RWPE2 (cell line): ENCODE measurements at regions not wholly inside any gene's neighbourhood (a gene's known extent, or its start where the extent isn't known, plus 50 kb on each side); places are given as distances from the start of the nearest gene placed in this dataset.

Source experiments
- ATAC-seq: fragments of 200-7000 bp; cut with Tn5 transposase; 3 replicates; pipeline ENCODE4 v1.9.1; 2021; ENCODE audit warnings: low read depth
- DNase-seq: peaks from one replicate; pipeline ENCODE4 v3.0.0-alpha.2; 2020; ENCODE audit warnings: low spot score
- H3K27ac ChIP-seq: fragments of 450-650 bp; 2 replicates; pipeline ENCODE4 v1.5.1; 2017; ENCODE audit warnings: mild to moderate bottlenecking; ENCODE audit not compliant: poor library complexity, severe bottlenecking
- H3K27me3 ChIP-seq: fragments of 250-450 bp; sonication (Bioruptor Pico); 2 replicates; pipeline ENCODE4 v1.5.1; 2021; ENCODE audit warnings: mild to moderate bottlenecking, moderate library complexity; ENCODE audit not compliant: insufficient read depth, poor library complexity, severe bottlenecking
- H3K36me3 ChIP-seq: fragments of 250-450 bp; sonication (Bioruptor Pico); 2 replicates; pipeline ENCODE4 v1.5.1; 2020; ENCODE audit warnings: low read depth, mild to moderate bottlenecking, moderate library complexity
- H3K4me1 ChIP-seq: fragments of 250-450 bp; sonication (Bioruptor Pico); 2 replicates; pipeline ENCODE4 v1.5.1; 2021; ENCODE audit warnings: mild to moderate bottlenecking, moderate library complexity; ENCODE audit not compliant: insufficient read depth, poor library complexity, severe bottlenecking
- H3K4me3 ChIP-seq: fragments of 250-450 bp; sonication (Bioruptor Pico); 2 replicates; pipeline ENCODE4 v1.5.1; 2021; ENCODE audit warnings: mild to moderate bottlenecking, moderate library complexity; ENCODE audit not compliant: severe bottlenecking
- H3K9me3 ChIP-seq: fragments of 250-450 bp; sonication (Bioruptor Pico); 2 replicates; pipeline ENCODE4 v1.5.1; 2021; ENCODE audit warnings: mild to moderate bottlenecking, moderate library complexity; ENCODE audit not compliant: severe bottlenecking
- CTCF ChIP-seq: fragments of 450-650 bp; IDR thresholded peaks from one replicate; pipeline ENCODE4 v1.5.1; 2017; ENCODE audit warnings: mild to moderate bottlenecking, moderate library complexity; ENCODE audit not compliant: poor library complexity, severe bottlenecking

- no peak for TF ChIP-seq CTCF
- Histone ChIP-seq H3K27ac (no peak overlapping the region), H3K4me3 (no peak overlapping the region), H3K36me3 (no peaks in the 10 kb centered on the region), H3K9me3 (no peaks in the 10 kb centered on the region), H3K4me1 (no peaks in the 10 kb centered on the region), H3K27me3 (no peaks in the 10 kb centered on the region)
- no peak for DNase-seq
- no peak for ATAC-seq
Observed at GRCh38 chr11:79809487-79809886, 368.7 kb upstream of the TENM4 start.

DNA sequence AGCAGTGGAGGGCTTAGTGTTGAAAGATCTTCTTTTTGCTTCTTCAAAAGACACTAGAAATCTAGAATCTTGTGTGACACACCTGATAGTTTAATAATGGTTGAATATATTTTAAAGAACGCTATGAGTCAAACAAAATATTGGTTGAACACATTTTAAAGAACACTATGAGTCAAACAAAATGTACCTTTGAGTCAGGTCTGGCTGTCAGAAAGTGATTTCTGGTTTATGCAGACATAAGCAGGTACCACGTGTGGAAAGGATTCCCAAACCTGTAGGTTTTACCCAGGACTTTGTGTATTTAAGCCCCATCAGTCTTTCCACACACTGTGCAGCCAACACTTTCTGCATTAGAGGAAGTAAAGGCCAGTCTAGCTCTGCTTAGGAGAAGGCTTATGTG lies 366.7 kb upstream of the TENM4 start:
- H3K36me3 ChIP-seq, result no peaks in the 10 kb centered on the region
- ATAC-seq (peak; percentile 40), DNase-seq (no peak)
- H3K9me3 ChIP-seq, result no peaks in the 10 kb centered on the region
- H3K4me3 ChIP-seq, result no peak overlapping the region
- no peaks in the 10 kb centered on the region for H3K27me3 ChIP-seq
- H3K4me1 ChIP-seq, result no peaks in the 10 kb centered on the region
- no peak for TF ChIP-seq CTCF
- no peak overlapping the region for H3K27ac ChIP-seq

GRCh38 chr11:79796704-79797103 lies 355.9 kb upstream of the TENM4 start:
- no peak for TF ChIP-seq CTCF
- H3K4me3 ChIP-seq, result no peak overlapping the region
- DNase-seq, result no peak
- H3K36me3 ChIP-seq, result no peaks in the 10 kb centered on the region
- no peaks in the 10 kb centered on the region for H3K27me3 ChIP-seq
- ATAC-seq, result no peak
- H3K27ac ChIP-seq, result no peak overlapping the region
- no peaks in the 10 kb centered on the region for H3K4me1 ChIP-seq
- H3K9me3 ChIP-seq, result no peaks in the 10 kb centered on the region

GRCh38 chr11:79794484-79795393 lies 353.9 kb upstream of the TENM4 start:
- Histone ChIP-seq H3K4me3 (no peak overlapping the region), H3K27me3 (no peaks in the 10 kb centered on the region), H3K36me3 (no peaks in the 10 kb centered on the region), H3K4me1 (no peaks in the 10 kb centered on the region), H3K9me3 (no peaks in the 10 kb centered on the region), H3K27ac (peak overlapping the region; percentile 29)
- TF ChIP-seq CTCF, result no peak
- DNase-seq (no peak), ATAC-seq (peak; percentile 54; the same call in 1 of the 3 replicates)

- no peak for TF ChIP-seq CTCF
- no peak overlapping the region for H3K4me3 ChIP-seq
- ATAC-seq, result no peak; the same call in 2 of the 3 replicates
- H3K36me3 ChIP-seq, result no peaks in the 10 kb centered on the region
- H3K9me3 ChIP-seq, result no peaks in the 10 kb centered on the region
- H3K27me3 ChIP-seq, result no peaks in the 10 kb centered on the region
- H3K27ac ChIP-seq, result peak overlapping the region; percentile 29
- no peak for DNase-seq
- H3K4me1 ChIP-seq, result no peaks in the 10 kb centered on the region
Observed at GRCh38 chr11:79794057-79794456, 353.2 kb upstream of the TENM4 start.
